CD8-positive, alpha-beta memory T cell (primary cell): ENCODE measurements at regions not wholly inside any gene's neighbourhood (a gene's known extent, or its start where the extent isn't known, plus 50 kb on each side); places are given as distances from the start of the nearest gene placed in this dataset.

Experiments used
- CTCF ChIA-PET: fragments of 350-600 bp; sonication (Branson Sonifier 250); formaldehyde crosslinking; loops from one replicate; lab custom pipeline; 2021; ENCODE audit warnings: antibody characterized with exemption; lab: Charles Lee
- POLR2A ChIA-PET: fragments of 350-600 bp; sonication (Branson Sonifier 250); formaldehyde crosslinking; loops from one replicate; lab custom pipeline; 2021; ENCODE audit warnings: antibody characterized with exemption; lab: Charles Lee
- DNase-seq, 5 donors: peaks; one replicate each; pipeline versions ENCODE4 v3.0.0 to v3.0.0-alpha.2; 2020 to 2022; ENCODE audit warnings: mixed read lengths in 1 of 5
- H3K27ac ChIP-seq: one replicate; pipeline ENCODE4 v1.7.0; 2013; ENCODE audit warnings: low read depth, mild to moderate bottlenecking, low read length, moderate library complexity
- H3K27me3 ChIP-seq: 2 replicates; pipeline ENCODE4 v1.7.0; 2013; ENCODE audit warnings: low read length, mild to moderate bottlenecking; ENCODE audit not compliant: insufficient read depth, poor library complexity, severe bottlenecking
- H3K36me3 ChIP-seq: 2 replicates; pipeline ENCODE4 v1.7.0; 2013; ENCODE audit warnings: mild to moderate bottlenecking, low read length, moderate library complexity; ENCODE audit not compliant: insufficient read depth
- H3K4me1 ChIP-seq: 2 replicates; pipeline ENCODE4 v1.7.0; 2013; ENCODE audit warnings: mild to moderate bottlenecking, low read length, moderate library complexity; ENCODE audit not compliant: insufficient read depth
- H3K4me3 ChIP-seq: 2 replicates; pipeline ENCODE4 v1.7.0; 2013; ENCODE audit warnings: mild to moderate bottlenecking, low read length
- H3K9me3 ChIP-seq: 2 replicates; pipeline ENCODE4 v1.7.0; 2013; ENCODE audit warnings: mild to moderate bottlenecking, low read length
- H3K27ac Mint-ChIP-seq, 8 donors: one replicate each; pipeline ENCODE4 v1.8.0; 2020 to 2021; ENCODE audit warnings: mixed read lengths in 8 of 8, mild to moderate bottlenecking in 6 of 8, inconsistent platforms in 3 of 8, moderate library complexity in 3 of 8
- H3K27me3 Mint-ChIP-seq, 2 donors: one replicate each; pipeline ENCODE4 v1.8.0; 2020 to 2021; ENCODE audit warnings: mixed read lengths in 2 of 2, mild to moderate bottlenecking in 1 of 2, moderate library complexity in 1 of 2
- H3K36me3 Mint-ChIP-seq, 3 donors: one replicate each; pipeline ENCODE4 v1.8.0; 2020 to 2021; ENCODE audit warnings: mixed read lengths in 3 of 3, inconsistent platforms in 1 of 3, mild to moderate bottlenecking in 1 of 3
- H3K4me1 Mint-ChIP-seq, 3 donors: one replicate each; pipeline ENCODE4 v1.8.0; 2020 to 2021; ENCODE audit warnings: mixed read lengths in 3 of 3, inconsistent platforms in 1 of 3, mild to moderate bottlenecking in 1 of 3
- H3K4me3 Mint-ChIP-seq, 7 donors: one replicate each; pipeline ENCODE4 v1.8.0; 2020 to 2021; ENCODE audit warnings: mixed read lengths in 7 of 7, mild to moderate bottlenecking in 6 of 7, moderate library complexity in 4 of 7, inconsistent platforms in 2 of 7
- H3K9me3 Mint-ChIP-seq, 5 donors: one replicate each; pipeline ENCODE4 v1.8.0; 2020 to 2022; ENCODE audit warnings: mixed read lengths in 5 of 5, mild to moderate bottlenecking in 3 of 5, moderate library complexity in 2 of 5, inconsistent platforms in 1 of 5

DNA sequence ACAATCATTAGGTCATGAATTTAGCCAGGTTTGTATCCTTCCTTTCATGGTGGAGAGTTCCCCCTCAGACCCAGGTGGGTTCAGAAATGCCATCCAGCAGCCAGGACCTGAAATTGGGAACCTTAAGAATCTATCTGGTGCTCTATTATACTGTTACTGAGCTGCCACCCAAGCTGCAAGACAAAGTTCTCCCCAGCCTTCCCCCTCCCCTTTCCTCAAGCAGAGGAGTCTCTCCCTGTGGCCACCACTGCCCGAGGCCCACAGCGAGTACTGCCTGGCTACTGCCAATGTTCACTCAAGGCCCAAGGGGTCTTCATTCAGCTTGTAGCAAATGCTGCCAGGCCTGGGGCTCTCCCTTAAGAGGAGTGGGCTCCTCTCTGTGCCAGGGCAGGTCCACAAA is 133.8 kb downstream of the TMEM38B start:
- H3K36me3 Mint-ChIP-seq = peaks cover 0 to 13% (median 0%) of the 10 kb centered on the region in 3 donors

DNA sequence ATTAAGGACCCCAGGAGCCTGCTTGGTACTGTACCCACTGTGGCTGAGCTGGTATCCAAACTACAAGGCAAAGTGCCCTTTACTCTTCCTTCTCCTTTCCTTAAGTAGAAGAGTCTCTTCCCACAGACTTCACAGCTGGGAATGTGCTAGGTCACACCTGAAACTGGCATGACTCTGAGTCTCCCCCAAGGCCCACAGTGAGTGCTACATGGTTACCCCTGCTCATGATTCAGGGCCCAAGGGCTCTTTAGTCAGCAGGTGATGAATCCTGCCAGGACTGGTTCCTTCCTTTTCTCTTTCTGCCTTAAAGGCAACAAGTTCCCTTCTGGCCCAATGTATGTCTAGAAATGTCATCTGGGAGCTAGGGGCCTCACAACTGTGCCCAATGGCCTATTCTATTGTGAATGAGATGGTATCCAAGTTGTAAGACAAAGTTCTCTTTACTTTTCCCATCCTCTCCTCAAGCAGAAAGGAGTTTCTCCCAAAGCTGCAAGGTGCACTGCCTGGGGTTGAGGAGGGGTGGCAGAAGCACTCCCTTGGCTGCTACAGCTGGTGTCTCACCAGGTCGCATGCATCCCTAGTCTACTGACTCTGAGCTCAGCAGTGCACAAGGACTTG is 134.4 kb downstream of the TMEM38B start:
- Mint-ChIP-seq H3K4me1 (no peaks in the 10 kb centered on the region), H3K36me3 (peaks cover 0 to 8% (median 0%) of the 10 kb centered on the region in 3 donors), H3K27me3 (no peaks in the 10 kb centered on the region), H3K9me3 (peaks cover 1 to 40% (median 12%) of the 10 kb centered on the region in 5 donors), H3K27ac (no peak overlapping the region), H3K4me3 (no peak overlapping the region)
- CTCF ChIA-PET = interaction anchor here (1.6 kb wide), 1 partner anchor 12 kb away, joined by 4 read pairs; no protein-coding TSS in a partner anchor
- Histone ChIP-seq H3K9me3 (no peaks in the 10 kb centered on the region), H3K27ac (no peak overlapping the region), H3K36me3 (no peaks in the 10 kb centered on the region), H3K27me3 (no peaks in the 10 kb centered on the region), H3K4me1 (no peaks in the 10 kb centered on the region), H3K4me3 (no peak overlapping the region)
- DNase-seq = no peak
- POLR2A ChIA-PET = no interaction called here

More for the DNA sequence above, 133.8 kb downstream of the TMEM38B start:
- H3K4me3 Mint-ChIP-seq = no peak overlapping the region
- Histone ChIP-seq H3K9me3 (no peaks in the 10 kb centered on the region), H3K4me3 (no peak overlapping the region), H3K36me3 (no peaks in the 10 kb centered on the region), H3K4me1 (no peaks in the 10 kb centered on the region), H3K27ac (no peak overlapping the region), H3K27me3 (no peaks in the 10 kb centered on the region)
- DNase-seq = no peak
- peaks cover 6 to 45% (median 12%) of the 10 kb centered on the region in 5 donors for H3K9me3 Mint-ChIP-seq
- no peaks in the 10 kb centered on the region for H3K4me1 Mint-ChIP-seq
- H3K27me3 Mint-ChIP-seq = no peaks in the 10 kb centered on the region
- ChIA-PET CTCF (interaction anchor here (1.6 kb wide), 1 partner anchor 13 kb away, joined by 4 read pairs; no protein-coding TSS in a partner anchor), POLR2A (no interaction called here)
- no peak overlapping the region for H3K27ac Mint-ChIP-seq

DNA sequence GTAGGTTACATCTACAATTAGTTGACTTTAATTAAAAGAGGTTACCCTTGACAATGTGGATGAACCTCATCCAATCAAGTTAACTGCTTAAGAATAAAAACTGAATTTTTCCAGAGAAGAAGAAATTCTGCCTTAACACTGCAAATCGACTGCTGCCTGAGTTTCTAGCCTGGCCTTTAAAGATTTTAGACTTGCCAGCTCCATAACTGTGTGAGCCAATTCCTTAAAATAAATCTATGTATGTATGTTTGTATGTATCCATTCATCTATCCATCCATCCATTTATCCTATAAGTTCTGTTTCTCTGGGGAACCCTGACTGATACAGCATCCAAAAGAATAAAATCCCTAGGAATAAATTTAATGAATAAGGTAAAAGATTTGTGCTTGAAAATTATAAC is 136.1 kb downstream of the TMEM38B start:
- H3K36me3 Mint-ChIP-seq = peaks cover 0 to 8% (median 0%) of the 10 kb centered on the region in 3 donors
- H3K9me3 Mint-ChIP-seq = peaks cover 0 to 30% (median 3%) of the 10 kb centered on the region in 5 donors
- ChIA-PET CTCF (no interaction called here), POLR2A (no interaction called here)
- no peaks in the 10 kb centered on the region for H3K36me3 ChIP-seq
- no peaks in the 10 kb centered on the region for H3K27me3 ChIP-seq
- H3K27ac Mint-ChIP-seq = no peak overlapping the region
- no peaks in the 10 kb centered on the region for H3K4me1 ChIP-seq
- no peaks in the 10 kb centered on the region for H3K4me1 Mint-ChIP-seq
- no peak overlapping the region for H3K4me3 Mint-ChIP-seq
- H3K9me3 ChIP-seq = no peaks in the 10 kb centered on the region
- H3K27me3 Mint-ChIP-seq = no peaks in the 10 kb centered on the region
- no peak overlapping the region for H3K27ac ChIP-seq
- H3K4me3 ChIP-seq = no peak overlapping the region
- no peak for DNase-seq

DNA sequence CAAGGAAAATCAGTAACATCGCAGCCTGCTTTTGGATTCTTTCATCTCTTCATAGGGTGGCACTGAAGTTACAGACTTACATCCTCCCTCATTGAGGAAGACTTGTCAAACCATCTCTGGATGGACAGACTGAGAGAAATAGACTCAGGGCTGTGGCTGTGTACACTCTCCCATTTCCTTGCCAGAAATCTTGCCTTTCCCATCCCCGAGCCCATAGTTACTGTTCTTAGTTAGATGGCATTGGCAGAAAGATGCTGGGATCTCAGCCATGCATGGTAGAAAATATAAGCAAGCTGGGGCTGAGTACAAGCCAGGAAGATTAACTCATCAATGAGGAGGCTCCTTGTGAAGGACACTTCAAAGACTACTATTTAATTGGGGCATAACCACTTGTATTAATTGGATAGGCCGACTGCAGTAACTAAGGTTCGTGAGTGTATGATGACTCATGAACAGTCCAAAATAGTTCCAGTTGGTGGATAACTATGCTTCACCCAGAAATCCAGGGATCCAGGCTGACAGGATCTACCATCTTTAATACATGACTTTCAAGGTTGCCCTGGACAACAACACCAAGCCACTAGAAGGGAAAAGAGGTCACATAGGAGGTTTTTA is 137.9 kb downstream of the TMEM38B start:
- Mint-ChIP-seq H3K4me3 (no peak overlapping the region), H3K27me3 (peaks cover 0 to 1% of the 10 kb centered on the region in 2 donors), H3K27ac (no peak overlapping the region), H3K4me1 (no peaks in the 10 kb centered on the region), H3K36me3 (peaks cover 0 to 8% (median 0%) of the 10 kb centered on the region in 3 donors), H3K9me3 (peaks cover 0 to 19% (median 0%) of the 10 kb centered on the region in 5 donors)
- Histone ChIP-seq H3K4me3 (no peak overlapping the region), H3K36me3 (no peaks in the 10 kb centered on the region), H3K27ac (no peak overlapping the region), H3K9me3 (no peaks in the 10 kb centered on the region), H3K4me1 (no peaks in the 10 kb centered on the region), H3K27me3 (no peaks in the 10 kb centered on the region)
- no peak for DNase-seq
- ChIA-PET CTCF (no interaction called here), POLR2A (no interaction called here)

- Mint-ChIP-seq H3K9me3 (peaks cover 0 to 14% (median 0%) of the 10 kb centered on the region in 5 donors), H3K27ac (no peak overlapping the region), H3K4me1 (no peaks in the 10 kb centered on the region), H3K36me3 (peaks cover 0 to 3% (median 0%) of the 10 kb centered on the region in 3 donors), H3K27me3 (peaks cover 0 to 1% of the 10 kb centered on the region in 2 donors), H3K4me3 (no peak overlapping the region)
- Histone ChIP-seq H3K9me3 (no peaks in the 10 kb centered on the region), H3K4me1 (no peaks in the 10 kb centered on the region), H3K4me3 (no peak overlapping the region), H3K27me3 (no peaks in the 10 kb centered on the region), H3K27ac (no peak overlapping the region), H3K36me3 (no peaks in the 10 kb centered on the region)
- POLR2A ChIA-PET = no interaction called here
- DNase-seq = no peak
- CTCF ChIA-PET = no interaction called here
These were observed 139.1 kb downstream of the TMEM38B start for GRCh38 chr9:105833271-105833975.

- Histone ChIP-seq H3K4me1 (no peaks in the 10 kb centered on the region), H3K27ac (no peak overlapping the region), H3K36me3 (no peaks in the 10 kb centered on the region), H3K27me3 (no peaks in the 10 kb centered on the region), H3K9me3 (no peaks in the 10 kb centered on the region), H3K4me3 (no peak overlapping the region)
- DNase-seq = no peak
- ChIA-PET POLR2A (no interaction called here), CTCF (no interaction called here)
- Mint-ChIP-seq H3K27ac (no peak overlapping the region), H3K4me3 (no peak overlapping the region), H3K27me3 (peaks cover 0 to 1% of the 10 kb centered on the region in 2 donors), H3K4me1 (no peaks in the 10 kb centered on the region), H3K9me3 (peaks cover 0 to 18% (median 0%) of the 10 kb centered on the region in 5 donors), H3K36me3 (no peaks in the 10 kb centered on the region)
These were observed 140.1 kb downstream of the TMEM38B start for GRCh38 chr9:105834404-105834803.

GRCh38 chr9:105835721-105836120 is 141.4 kb downstream of the TMEM38B start:
- POLR2A ChIA-PET = no interaction called here
- CTCF ChIA-PET = no interaction called here
- Histone ChIP-seq H3K36me3 (no peaks in the 10 kb centered on the region), H3K27me3 (no peaks in the 10 kb centered on the region), H3K4me1 (no peaks in the 10 kb centered on the region), H3K4me3 (no peak overlapping the region), H3K9me3 (no peaks in the 10 kb centered on the region), H3K27ac (no peak overlapping the region)
- Mint-ChIP-seq H3K4me3 (no peak overlapping the region), H3K4me1 (no peaks in the 10 kb centered on the region), H3K27me3 (peaks cover 0 to 3% of the 10 kb centered on the region in 2 donors), H3K27ac (no peak overlapping the region), H3K36me3 (peaks cover 0 to 5% (median 0%) of the 10 kb centered on the region in 3 donors), H3K9me3 (peaks cover 0 to 15% (median 0%) of the 10 kb centered on the region in 5 donors)
- no peak for DNase-seq
